HCEC 1CT (cell line): ENCODE measurements at regions not wholly inside any gene's neighbourhood (a gene's known extent, or its start where the extent isn't known, plus 50 kb on each side); places are given as distances from the start of the nearest gene placed in this dataset.
"Not testable (repeated sequence)": the region's sequence is repeated elsewhere in the genome, so short reads cannot be mapped to it uniquely, and the experiment has no call there.

ENCODE experiments used
- DNase-seq: peaks from one replicate; pipeline ENCODE4 v3.0.0-alpha.2; 2017

- not testable (repeated sequence) for DNase-seq
Measured at GRCh38 chr10:43992816-43993215, 344.1 kb upstream of the ZNF32 start.

DNA sequence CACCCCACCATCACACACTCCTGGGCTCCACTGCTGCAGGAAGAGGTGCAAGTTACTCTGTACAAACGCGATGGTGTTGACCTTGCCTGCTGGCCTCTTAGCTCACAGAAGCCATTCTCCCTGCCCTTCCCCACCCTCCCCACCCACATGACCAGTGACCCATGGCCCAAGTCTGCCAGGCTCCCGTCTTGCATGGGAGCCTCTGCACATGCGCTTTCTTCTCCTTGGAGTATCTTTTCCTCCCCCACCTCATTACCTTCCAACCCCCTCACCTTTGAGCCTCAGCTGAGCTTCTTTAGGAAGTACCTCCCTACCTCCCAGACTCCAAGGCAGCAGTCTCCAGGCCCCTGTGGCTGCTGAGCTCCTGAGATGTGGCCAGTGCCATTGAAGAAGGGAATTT is 337.7 kb upstream of the ZNF32 start:
- DNase-seq = no peak

- no peak for DNase-seq
Measured at GRCh38 chr10:43985941-43986340, 337.3 kb upstream of the ZNF32 start.

DNA sequence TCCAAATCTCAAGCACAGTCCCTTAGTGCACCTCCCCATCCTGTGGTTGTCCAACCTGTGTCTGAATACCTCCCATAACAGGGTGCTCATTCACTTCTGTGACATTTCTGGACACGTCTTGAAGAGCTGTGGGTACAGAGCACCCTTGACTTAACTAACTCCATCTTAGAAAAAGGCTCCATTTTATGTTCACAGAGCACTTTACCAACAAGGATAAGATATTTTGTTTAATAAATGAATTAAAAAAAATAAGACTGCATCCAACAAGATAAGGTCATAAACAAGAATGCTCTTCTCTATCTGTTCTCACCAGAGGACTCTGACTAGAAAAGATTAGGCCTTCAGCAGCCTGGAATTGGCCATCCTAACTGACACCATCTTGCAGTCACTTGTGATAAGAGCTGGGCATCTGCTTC is 335.2 kb upstream of the ZNF32 start:
- DNase-seq = no peak

DNA sequence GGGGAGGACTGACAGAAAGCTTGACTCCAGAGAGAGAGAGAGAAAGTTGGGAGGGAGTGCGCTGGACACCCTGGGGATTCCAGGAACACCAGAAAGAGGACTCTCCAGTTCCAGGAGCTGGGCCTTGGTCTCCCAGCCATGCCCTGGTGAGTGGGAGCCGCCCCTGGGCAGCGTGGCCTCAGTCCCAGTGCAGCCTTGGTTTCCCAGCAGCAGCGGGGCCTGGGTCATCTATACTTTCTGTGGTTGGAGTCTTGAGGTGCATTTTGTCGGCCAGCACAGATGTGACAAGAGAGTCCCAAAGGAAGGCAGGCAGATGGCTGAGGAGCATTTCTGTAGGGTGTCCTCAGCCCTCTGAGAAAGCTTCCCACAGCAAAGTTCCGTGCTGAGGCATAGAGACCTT is 334.7 kb upstream of the ZNF32 start:
- no peak for DNase-seq

GRCh38 chr10:43982250-43982649 is 333.6 kb upstream of the ZNF32 start:
- DNase-seq = no peak

DNA sequence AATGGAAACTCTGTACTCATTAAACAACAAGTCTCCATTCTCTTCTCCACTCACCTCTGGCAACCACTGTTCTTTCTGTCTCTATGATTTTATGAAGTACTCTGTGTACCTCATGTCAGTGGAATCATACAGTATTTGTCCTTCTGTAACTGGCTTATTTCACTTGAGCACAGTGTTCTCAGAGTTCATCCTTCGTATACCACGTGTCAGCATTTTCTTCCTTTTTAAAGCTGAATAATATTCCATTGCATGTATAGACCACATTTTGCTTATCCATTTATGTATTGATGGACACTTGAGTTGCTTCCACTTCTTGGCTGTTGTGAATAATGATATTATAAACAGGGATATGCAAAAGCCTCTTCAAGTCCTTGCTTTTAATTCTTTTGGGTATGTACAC is 333.0 kb upstream of the ZNF32 start:
- no peak for DNase-seq

- no peak for DNase-seq
Measured at GRCh38 chr10:43981232-43981631, 332.6 kb upstream of the ZNF32 start.

GRCh38 chr10:43980715-43981114 is 332.0 kb upstream of the ZNF32 start:
- DNase-seq = no peak

DNA sequence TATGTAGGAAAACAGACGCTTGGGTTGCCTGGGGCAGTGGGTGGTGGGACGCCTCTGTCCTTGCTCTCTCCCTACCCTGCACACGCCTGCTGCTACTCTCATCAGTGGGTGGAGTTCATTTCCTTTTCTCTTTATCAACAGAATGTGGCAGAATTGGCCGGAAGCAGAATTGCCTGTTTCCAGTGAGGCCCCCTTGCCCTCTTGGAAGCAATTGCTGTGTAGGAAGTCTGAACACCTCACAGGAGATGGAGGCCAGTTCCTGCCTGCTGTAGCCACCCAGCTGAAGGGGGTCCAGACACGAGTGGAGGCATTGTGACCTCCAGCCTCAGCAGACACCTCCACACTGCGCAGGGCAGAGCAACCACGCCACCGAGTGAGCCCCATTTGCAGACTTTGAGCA is 331.6 kb upstream of the ZNF32 start:
- no peak for DNase-seq

DNA sequence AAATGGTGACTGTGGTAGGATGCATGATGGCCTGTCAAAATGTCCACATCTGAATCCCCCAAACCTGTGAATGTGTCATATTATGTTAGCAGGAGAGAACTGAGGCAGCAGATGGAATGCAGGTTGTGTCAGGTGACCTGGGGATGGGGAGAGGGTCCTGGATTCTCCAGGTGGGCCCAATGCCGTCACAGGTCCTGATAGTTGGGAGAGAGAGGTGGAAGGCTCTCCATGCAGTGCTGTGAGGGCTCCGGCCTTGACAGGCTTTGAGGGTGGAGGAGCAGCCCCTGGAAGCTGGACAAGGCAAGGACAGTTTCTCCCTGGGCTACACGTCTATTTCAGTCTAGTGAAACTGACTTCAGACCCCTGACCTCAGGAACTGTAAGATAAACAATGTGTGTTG is 330.9 kb upstream of the ZNF32 start:
- no peak for DNase-seq

GRCh38 chr10:43978936-43979335 is 330.3 kb upstream of the ZNF32 start:
- DNase-seq = no peak

- DNase-seq = no peak
Measured at GRCh38 chr10:43978091-43978490, 329.4 kb upstream of the ZNF32 start.

- no peak for DNase-seq
Measured at GRCh38 chr10:43976292-43976691, 327.6 kb upstream of the ZNF32 start.

DNA sequence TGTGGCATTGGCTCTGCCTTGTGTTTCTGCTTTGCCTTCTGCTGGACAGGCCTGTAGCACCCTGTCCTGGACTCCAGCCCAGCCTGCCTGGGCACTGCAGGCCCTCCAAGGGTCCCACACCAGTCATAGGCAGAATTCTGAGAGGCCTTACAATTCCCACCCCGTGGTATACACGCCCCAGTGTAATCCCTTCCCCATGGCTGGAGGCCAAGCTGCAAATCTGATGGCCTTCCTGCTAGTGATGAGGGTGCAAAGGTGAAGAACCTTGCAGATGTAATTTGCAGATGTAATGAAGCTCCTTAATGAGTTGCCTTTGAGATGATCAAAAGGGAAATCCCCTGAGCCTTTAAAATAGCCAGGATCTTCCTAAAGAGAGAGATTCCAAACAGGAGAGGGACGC is 325.1 kb upstream of the ZNF32 start:
- DNase-seq = no peak

- no peak for DNase-seq
Measured at GRCh38 chr10:43972976-43973647, 324.4 kb upstream of the ZNF32 start.

GRCh38 chr10:43971981-43972380 is 323.3 kb upstream of the ZNF32 start:
- DNase-seq = no peak

GRCh38 chr10:43971306-43971705 is 322.6 kb upstream of the ZNF32 start:
- no peak for DNase-seq

DNA sequence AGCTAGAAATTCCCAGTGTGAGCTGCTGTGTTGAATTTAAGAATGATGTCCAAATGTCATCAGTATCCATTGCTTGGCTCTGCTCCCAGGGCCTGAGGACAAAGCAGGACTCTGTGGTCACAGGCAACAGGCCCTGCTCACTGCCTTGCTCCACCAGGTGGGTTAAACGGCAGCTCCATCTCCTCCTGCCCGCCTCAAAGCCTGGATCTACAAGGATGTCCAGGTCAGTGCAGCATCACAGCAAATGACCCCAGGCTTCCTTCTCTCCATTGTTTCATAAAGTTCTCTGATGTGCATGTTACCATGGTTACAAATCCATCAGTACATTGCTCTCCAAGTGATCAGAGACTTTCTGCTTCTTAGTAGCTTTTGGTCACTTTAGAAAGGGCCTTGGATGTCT is 322.0 kb upstream of the ZNF32 start:
- DNase-seq = no peak

- no peak for DNase-seq
Measured at GRCh38 chr10:43970018-43970698, 321.5 kb upstream of the ZNF32 start.

GRCh38 chr10:43969506-43969905 is 320.8 kb upstream of the ZNF32 start:
- DNase-seq = no peak

GRCh38 chr10:43968961-43969360 is 320.3 kb upstream of the ZNF32 start:
- no peak for DNase-seq

DNA sequence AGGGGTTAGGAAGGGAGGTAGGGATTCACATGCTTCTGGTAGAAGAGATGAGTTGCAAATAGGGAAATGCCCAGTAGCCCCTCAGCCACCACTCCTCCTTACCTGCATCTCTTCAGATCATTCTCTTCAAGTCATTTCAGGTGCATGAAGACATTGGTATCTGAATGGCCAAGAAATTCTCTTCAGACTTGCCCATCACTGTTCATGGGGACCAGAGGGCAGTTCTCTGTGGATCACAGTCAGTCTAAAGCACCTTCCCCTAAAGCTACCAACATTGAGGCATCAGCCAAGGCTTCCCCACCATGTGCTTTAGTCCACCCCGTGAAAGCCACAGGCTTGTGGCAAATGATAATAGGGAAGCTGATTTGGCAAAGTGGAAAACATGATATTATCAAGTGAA is 319.4 kb upstream of the ZNF32 start:
- no peak for DNase-seq

GRCh38 chr10:43966571-43966965 is 317.9 kb upstream of the ZNF32 start:
- no peak for DNase-seq
